ENCODE measurements at regions not wholly inside any gene's neighbourhood (a gene's known extent, or its start where the extent isn't known, plus 50 kb on each side); places are given as distances from the start of the nearest gene placed in this dataset.

DNA sequence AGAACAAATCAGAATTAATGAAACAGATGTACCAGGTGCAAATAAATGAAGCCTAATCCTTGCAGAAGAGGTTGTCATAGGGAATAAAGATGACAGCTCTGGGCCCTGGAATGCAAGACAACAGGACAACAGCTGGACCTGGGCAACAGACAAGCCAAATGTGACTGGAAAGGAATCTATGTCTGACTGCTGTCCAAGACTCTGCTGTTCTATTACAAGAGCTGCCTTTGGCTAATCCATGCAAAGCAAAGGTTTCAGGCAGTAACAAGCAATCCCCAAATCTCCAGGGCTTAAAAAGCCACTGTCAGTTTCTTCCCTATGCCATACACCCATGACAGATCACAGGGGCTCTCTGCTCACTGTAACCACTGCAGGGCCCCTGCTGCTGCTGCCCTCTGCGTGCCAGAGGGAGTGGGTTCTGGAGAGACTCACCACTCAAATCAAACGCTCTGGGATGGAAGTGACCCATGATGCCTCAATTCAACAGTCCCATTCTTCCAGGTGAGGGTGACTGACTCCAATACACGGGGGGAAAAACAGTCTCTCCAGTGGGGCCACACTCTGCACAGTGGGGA, 218.9 kb upstream of the SFSWAP start:
- TF ChIP-seq CTCF (optimal IDR thresholded peaks at IDR 0.05 in 1 of 3, IDR thresholded peaks at IDR 0.05 in 1 of 3, conservative IDR thresholded peaks at IDR 0.05 in 1 of 3; ENCODE audit: extremely low read depth in 1 of 3, insufficient read depth in 2 of 3, low read length in 3 of 3): no peak
- no peak for TF ChIP-seq EZH2 (IDR thresholded peaks at IDR 0.05; ENCODE audit: low read length)
- H2AFZ ChIP-seq (ENCODE audit: control insufficient read depth, low read length): no peak overlapping the region
- H3K9ac ChIP-seq (ENCODE audit: control insufficient read depth, extremely low read depth, insufficient read depth, low read length): no peak overlapping the region
- H3K4me1 ChIP-seq (ENCODE audit: control insufficient read depth, extremely low read depth, insufficient read depth, low read length): no peaks in the 10 kb centered on the region
- no peaks in the 10 kb centered on the region for H3K79me2 ChIP-seq (ENCODE audit: control insufficient read depth, insufficient read depth, low read length)
- H3K9me3 ChIP-seq (ENCODE audit: control insufficient read depth, low read depth, low read length): no peaks in the 10 kb centered on the region
- H4K20me1 ChIP-seq (ENCODE audit: control insufficient read depth, extremely low read depth, insufficient read depth, low read length): no peaks in the 10 kb centered on the region
- no peaks in the 10 kb centered on the region for H3K36me3 ChIP-seq (ENCODE audit: control insufficient read depth in 2 of 2, extremely low read depth in 1 of 2, insufficient read depth in 2 of 2, low read length in 2 of 2)
- H3K27ac ChIP-seq (ENCODE audit: control insufficient read depth, insufficient read depth, low read length): no peak overlapping the region
- H3K27me3 ChIP-seq (ENCODE audit: control insufficient read depth, extremely low read depth, insufficient read depth, low read length): no peaks in the 10 kb centered on the region
- dilution Hi-C loops (cut with MboI; ENCODE audit: extremely low pct_ligation_motif_present, low sequenced_read_pairs): no loop called here
- FAIRE-seq (no peak), DNase-seq (ENCODE audit: low read depth, low spot score) (no peak)
- no peaks in the 10 kb centered on the region for H3K9me1 ChIP-seq (ENCODE audit: control insufficient read depth, extremely low read depth, insufficient read depth, low read length)
- no peak overlapping the region for H3K4me2 ChIP-seq (ENCODE audit: control insufficient read depth, extremely low read depth, insufficient read depth, low read depth, low read length)
- no peak overlapping the region for H3K4me3 ChIP-seq (ENCODE audit: control insufficient read depth in 2 of 3, extremely low read depth in 1 of 3, insufficient read depth in 2 of 3, low read depth in 1 of 3, low read length in 3 of 3)

GRCh38 chr12:131493068-131493826, 217.6 kb upstream of the SFSWAP start:
- dilution Hi-C loops (cut with MboI; ENCODE audit: extremely low pct_ligation_motif_present, low sequenced_read_pairs): no loop called here
- H3K4me1 ChIP-seq (ENCODE audit: control insufficient read depth, extremely low read depth, insufficient read depth, low read length): no peaks in the 10 kb centered on the region
- TF ChIP-seq CTCF (optimal IDR thresholded peaks at IDR 0.05 in 1 of 3, IDR thresholded peaks at IDR 0.05 in 1 of 3, conservative IDR thresholded peaks at IDR 0.05 in 1 of 3; ENCODE audit: extremely low read depth in 1 of 3, insufficient read depth in 2 of 3, low read length in 3 of 3) (no peak), EZH2 (IDR thresholded peaks at IDR 0.05; ENCODE audit: low read length) (no peak)

More at GRCh38 chr12:131493068-131493826, 217.6 kb upstream of the SFSWAP start:
- Histone ChIP-seq H2AFZ (ENCODE audit: control insufficient read depth, low read length) (no peak overlapping the region), H4K20me1 (ENCODE audit: control insufficient read depth, extremely low read depth, insufficient read depth, low read length) (no peaks in the 10 kb centered on the region), H3K9me1 (ENCODE audit: control insufficient read depth, extremely low read depth, insufficient read depth, low read length) (no peaks in the 10 kb centered on the region), H3K27me3 (ENCODE audit: control insufficient read depth, extremely low read depth, insufficient read depth, low read length) (no peaks in the 10 kb centered on the region), H3K27ac (ENCODE audit: control insufficient read depth, insufficient read depth, low read length) (no peak overlapping the region), H3K36me3 (ENCODE audit: control insufficient read depth in 2 of 2, extremely low read depth in 1 of 2, insufficient read depth in 2 of 2, low read length in 2 of 2) (no peaks in the 10 kb centered on the region), H3K9ac (ENCODE audit: control insufficient read depth, extremely low read depth, insufficient read depth, low read length) (no peak overlapping the region), H3K4me3 (ENCODE audit: control insufficient read depth in 2 of 3, extremely low read depth in 1 of 3, insufficient read depth in 2 of 3, low read depth in 1 of 3, low read length in 3 of 3) (no peak overlapping the region), H3K79me2 (ENCODE audit: control insufficient read depth, insufficient read depth, low read length) (no peaks in the 10 kb centered on the region), H3K4me2 (ENCODE audit: control insufficient read depth, extremely low read depth, insufficient read depth, low read depth, low read length) (no peak overlapping the region), H3K9me3 (ENCODE audit: control insufficient read depth, low read depth, low read length) (no peaks in the 10 kb centered on the region)
- FAIRE-seq (no peak), DNase-seq (ENCODE audit: low read depth, low spot score) (no peak)

Data from keratinocyte (primary cell).